NOMO-1 (cell line): ENCODE measurements at regions not wholly inside any gene's neighbourhood (a gene's known extent, or its start where the extent isn't known, plus 50 kb on each side); places are given as distances from the start of the nearest gene placed in this dataset.

Experiments
- DNase-seq, 2 experiments: peaks; one replicate each; lab custom pipeline; 2025; ENCODE audit not compliant: unreplicated experiment in 2 of 2; lab: John Stamatoyannopoulos, UW

- no peak for DNase-seq
Observed at GRCh38 chr4:35673137-35673536, 571.2 kb downstream of the ARAP2 start.

- DNase-seq: no peak
Observed at GRCh38 chr4:35684755-35685154, 559.6 kb downstream of the ARAP2 start.

DNA sequence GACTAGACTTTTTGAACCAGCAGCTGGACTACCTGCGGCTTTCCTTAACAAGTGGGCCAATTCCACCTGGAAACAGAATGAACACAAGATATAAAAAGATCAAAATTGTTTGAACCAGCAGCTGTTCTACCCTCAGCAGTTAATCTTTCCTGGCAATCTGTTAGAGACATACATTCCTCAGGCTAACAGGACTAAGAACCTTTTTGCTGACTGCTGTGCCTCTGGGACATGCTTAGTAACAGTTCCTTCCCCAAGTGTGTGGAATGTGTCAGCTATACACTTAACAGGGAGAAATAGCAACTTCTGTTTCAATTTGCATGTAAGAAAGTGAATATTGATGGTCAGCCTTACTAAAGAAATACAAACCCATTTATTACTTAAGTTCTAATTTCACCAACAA is 554.4 kb downstream of the ARAP2 start:
- DNase-seq: no peak

DNA sequence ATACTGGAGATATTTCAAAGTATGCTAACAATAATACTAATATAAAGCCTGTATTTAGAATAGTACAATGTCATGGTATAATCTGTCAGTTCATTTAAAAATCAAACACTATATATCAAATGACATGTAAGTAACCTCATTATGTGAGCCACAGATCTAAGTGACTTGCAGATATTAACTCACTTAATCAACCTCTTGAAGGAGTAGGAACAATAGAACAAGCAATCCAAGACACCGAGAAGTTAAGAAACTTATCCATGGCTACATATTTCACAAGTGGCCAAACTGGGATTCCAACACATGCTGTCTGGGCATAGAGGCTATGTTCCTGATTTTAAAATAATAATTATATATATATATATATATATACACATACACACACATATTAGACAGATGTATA is 554.0 kb downstream of the ARAP2 start:
- no peak for DNase-seq

DNA sequence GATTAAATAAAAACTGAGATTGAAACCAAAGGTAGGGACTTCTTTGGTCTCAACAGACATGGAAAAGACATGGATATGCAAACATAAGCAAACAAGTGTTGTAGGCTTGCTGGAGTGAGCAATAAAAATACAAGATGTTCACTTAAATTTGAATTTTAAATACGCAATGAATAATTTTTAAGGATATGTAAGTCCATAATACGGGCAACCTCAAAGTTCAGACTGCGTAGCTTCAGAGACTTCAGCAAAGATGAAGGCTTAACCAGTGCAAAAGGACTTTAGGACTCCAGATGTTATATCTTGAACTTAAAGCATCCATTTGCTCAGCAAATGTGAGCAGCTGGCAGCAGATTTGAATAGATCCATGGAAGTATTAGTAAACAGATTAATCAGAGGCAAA is 549.3 kb downstream of the ARAP2 start:
- DNase-seq: no peak

- no peak for DNase-seq
Observed at GRCh38 chr4:35695421-35695820, 548.9 kb downstream of the ARAP2 start.

DNA sequence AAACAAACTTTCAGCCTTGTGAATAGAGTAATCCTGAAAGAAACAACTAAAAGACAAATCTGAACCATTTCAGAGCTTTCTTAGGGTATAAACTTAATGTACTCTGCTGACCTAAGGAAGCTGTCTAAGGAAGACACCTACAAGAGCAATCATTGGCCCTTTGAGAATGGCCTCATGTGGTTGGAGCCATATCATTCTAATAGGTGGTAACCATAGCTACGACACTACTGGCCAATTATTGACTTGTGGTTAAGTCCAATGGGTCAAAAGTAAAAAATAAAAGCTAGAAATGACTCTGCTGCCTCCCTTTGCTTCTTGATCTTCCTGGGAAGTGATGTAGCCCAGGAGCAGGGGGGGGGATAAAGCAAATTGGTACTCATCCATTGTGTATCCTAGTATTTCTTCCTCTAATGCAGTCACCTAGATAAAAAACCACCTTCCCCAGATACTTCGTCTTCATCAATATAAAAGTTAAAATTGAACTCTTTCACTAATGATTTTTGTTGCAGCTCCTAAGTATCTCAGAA is 547.0 kb downstream of the ARAP2 start:
- no peak for DNase-seq

- no peak for DNase-seq
Observed at GRCh38 chr4:35700663-35701062, 543.7 kb downstream of the ARAP2 start.

DNA sequence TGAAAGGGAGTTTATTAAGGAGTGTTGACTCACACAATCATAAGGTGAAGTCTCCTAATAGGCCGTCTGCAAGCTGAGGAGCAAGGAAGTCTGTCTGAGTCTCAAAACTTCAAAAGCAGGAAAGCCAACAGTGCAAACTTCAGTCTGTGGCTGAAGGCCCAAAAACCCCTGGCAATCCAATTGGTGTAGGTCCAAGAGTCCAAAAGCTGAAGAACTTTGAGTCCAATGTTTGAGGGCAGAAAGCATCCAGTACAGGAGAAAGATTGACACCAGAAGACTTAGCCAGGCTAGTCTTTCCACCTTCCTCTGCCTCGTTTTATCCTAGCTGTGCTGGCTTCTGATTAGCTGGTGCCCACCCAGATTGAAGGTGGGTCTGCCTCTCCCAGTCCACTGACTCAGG is 535.2 kb downstream of the ARAP2 start:
- no peak for DNase-seq

- no peak for DNase-seq
Observed at GRCh38 chr4:35710343-35710742, 534.0 kb downstream of the ARAP2 start.

GRCh38 chr4:35711127-35711526 is 533.2 kb downstream of the ARAP2 start:
- no peak for DNase-seq

GRCh38 chr4:35723973-35724372 is 520.3 kb downstream of the ARAP2 start:
- no peak for DNase-seq

DNA sequence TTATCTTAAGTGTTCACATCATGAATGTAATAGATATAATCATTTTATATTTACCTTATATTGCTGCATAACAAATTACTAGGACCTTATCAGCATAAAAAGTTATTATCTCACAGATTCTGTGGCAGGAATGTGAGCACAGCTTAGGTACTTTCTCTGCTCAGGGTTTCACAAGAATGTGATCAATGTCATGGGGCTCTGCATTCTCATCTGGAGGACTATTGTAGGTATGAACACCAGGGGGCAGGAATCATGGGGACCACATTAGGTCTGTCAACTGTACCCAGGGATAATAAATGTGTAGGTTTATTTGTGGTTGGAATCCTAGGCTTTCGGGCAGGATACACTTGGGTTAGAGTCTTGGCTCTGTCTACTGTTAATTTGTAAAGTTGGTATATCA is 519.2 kb downstream of the ARAP2 start:
- DNase-seq: no peak

DNA sequence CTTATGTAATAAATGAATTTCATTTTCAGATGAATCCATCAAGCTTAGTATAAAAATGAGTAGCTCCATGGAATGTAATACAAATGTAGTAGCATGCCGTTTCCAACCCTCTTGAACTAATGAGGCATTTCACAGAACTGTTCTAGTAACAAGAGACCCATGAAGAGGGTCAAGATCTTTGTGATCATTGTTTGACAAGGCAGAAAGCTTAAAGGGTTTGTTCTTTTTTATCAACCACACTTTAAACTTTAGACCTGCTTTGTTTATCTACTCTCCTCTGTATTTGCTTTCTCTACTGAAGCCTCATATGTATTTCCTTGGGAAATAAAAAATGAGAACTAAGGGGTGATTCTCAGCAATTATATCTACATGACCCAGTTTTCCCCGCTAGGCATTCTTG is 513.9 kb downstream of the ARAP2 start:
- DNase-seq: no peak

- DNase-seq: no peak
Observed at GRCh38 chr4:35734381-35735098, 509.8 kb downstream of the ARAP2 start.

- no peak for DNase-seq
Observed at GRCh38 chr4:35739308-35739707, 505.0 kb downstream of the ARAP2 start.

GRCh38 chr4:35754047-35754446 is 490.3 kb downstream of the ARAP2 start:
- no peak for DNase-seq

DNA sequence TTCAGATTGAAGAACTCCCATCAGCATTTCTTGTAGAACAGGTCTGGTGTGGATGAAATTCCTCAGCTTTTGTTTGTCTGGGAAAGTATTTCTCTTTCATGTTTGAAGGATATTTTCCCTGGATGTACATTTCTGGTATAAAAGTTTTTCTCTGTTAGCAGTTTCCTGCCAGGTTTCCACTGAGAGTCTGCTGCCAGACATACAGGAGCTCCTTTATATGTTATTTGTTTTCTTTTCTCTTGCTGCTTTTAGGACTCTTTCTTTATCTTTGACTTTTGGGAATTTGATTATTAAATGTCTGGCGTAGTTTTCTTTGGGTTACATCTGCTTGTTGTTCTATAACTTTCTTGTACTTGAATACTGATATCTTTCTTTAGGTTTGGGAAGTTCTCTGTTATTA is 486.5 kb downstream of the ARAP2 start:
- no peak for DNase-seq

DNA sequence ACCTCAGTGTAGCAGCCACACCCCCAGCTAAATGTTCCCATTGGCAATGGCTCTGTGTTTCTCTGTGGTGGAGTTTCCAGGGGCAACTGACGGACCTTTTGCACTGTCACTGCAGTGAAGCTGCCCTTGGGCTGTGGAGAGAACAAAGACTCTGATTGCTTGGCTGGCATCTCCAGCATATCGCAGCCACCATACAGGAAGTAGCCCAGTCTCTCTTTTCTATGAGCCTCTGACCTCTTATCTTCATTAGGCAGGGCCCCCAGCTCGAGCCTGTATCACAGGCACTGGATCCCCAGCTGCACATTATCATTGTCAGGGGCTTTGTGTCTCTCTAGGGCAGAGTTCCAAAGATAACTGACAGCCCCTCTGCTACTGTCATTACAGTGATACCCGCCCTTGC is 483.5 kb downstream of the ARAP2 start:
- no peak for DNase-seq

GRCh38 chr4:35771571-35771970 is 472.7 kb downstream of the ARAP2 start:
- DNase-seq: no peak

DNA sequence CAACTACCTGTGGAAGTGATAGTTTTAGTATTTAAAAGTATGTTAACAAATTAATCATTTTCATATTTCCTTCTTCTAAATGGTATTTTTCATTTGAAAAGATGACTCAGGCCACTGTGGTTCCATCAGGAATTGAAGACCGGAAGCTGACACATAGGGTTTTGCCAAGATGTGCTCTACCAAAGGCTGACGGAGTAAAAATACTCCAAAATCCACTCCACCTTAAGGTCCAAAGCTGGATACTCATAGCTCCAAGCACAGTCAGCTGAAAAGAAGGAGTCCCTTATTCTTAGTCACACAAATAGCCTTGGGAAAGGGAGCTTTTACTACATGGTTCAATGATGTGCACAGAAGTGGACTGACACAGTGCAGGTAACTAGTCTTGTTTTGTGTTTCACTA is 472.0 kb downstream of the ARAP2 start:
- DNase-seq: no peak

DNA sequence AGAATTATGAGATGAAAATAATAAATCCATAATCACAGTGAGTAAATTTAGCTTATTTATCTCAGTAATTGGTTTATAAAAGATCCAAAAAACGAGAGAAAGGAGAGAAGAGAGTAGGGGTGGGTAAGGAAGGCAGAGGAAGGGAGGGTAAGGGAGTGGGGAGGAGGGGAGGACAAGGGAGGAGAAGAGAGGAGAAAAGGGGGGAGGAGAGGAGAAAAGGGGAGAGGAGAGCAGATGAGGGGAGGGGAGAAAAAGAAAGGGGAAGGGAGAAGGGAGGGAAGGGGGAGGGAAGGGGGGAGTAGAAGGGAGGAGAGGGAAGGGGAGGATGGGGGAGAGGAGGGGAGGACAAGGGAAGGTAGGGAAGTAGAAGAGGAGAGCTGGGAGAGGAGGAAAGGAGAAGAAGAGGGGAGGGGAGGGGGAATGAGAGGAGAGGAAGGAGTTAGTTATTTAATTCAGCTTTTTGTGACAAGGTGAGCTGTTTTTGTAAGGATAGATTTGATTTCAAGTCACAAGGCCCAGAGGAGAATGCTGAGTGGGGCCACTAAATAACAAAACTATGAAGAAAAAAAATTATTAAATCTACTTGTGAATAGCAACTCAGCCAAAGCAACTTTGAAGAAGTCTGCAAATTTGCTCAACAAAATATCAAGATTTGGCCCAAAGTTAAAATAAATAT is 454.3 kb downstream of the ARAP2 start:
- DNase-seq: no peak
